Gastroesophageal sphincter (tissue), 4 donors: ENCODE measurements at regions not wholly inside any gene's neighbourhood (a gene's known extent, or its start where the extent isn't known, plus 50 kb on each side); places are given as distances from the start of the nearest gene placed in this dataset.

Experiments used
- ATAC-seq: fragments of 150-250 bp; one replicate; pipeline ENCODE4 v1.9.1; 2016; ENCODE audit warnings: mild to moderate bottlenecking, moderate library complexity
- H3K27ac ChIP-seq, 4 donors: fragments of 200-600 bp; sonication (generic) in 3 of 4; 1 replicate in 3 of 4; 2 replicates in 1 of 4; pipeline ENCODE4 v1.5.1; 2016 to 2019
- H3K27me3 ChIP-seq: fragments of 200-600 bp; sonication (generic); one replicate; pipeline ENCODE4 v1.5.1; 2019
- H3K36me3 ChIP-seq, 2 donors: fragments of 200-600 bp; sonication (generic); one replicate each; pipeline ENCODE4 v1.5.1; 2019; ENCODE audit warnings: control low read depth in 1 of 2
- H3K4me1 ChIP-seq, 3 donors: fragments of 200-600 bp; sonication (generic); 1 replicate in 2 of 3; 2 replicates in 1 of 3; pipeline ENCODE4 v1.5.1; 2016 to 2019; ENCODE audit warnings: control low read depth in 2 of 3
- H3K4me3 ChIP-seq, 2 donors: fragments of 200-600 bp; sonication (generic); one replicate each; pipeline ENCODE4 v1.5.1; 2019; ENCODE audit warnings: mild to moderate bottlenecking in 1 of 2, moderate library complexity in 1 of 2
- H3K9me3 ChIP-seq, 3 donors: fragments of 200-600 bp; sonication (generic); one replicate each; pipeline ENCODE4 v1.5.1; 2017 to 2019; ENCODE audit warnings: control low read depth in 2 of 3
- EP300 ChIP-seq: sonication (generic); formaldehyde crosslinking; IDR thresholded peaks from one replicate; pipeline ENCODE4 v1.6.1; 2017; ENCODE audit warnings: antibody characterized with exemption, mild to moderate bottlenecking
- POLR2A ChIP-seq, 2 donors: fragments of 450-650 bp; IDR thresholded peaks; one replicate each; pipeline ENCODE4 v1.6.1; 2017; ENCODE audit warnings: antibody characterized with exemption in 2 of 2, mild to moderate bottlenecking in 2 of 2, moderate library complexity in 1 of 2
- POLR2AphosphoS5 ChIP-seq: sonication (generic); formaldehyde crosslinking; IDR thresholded peaks from one replicate; pipeline ENCODE4 v1.6.1; 2017; ENCODE audit warnings: antibody characterized with exemption
- WGBS, 2 donors: methylation state at CpG; one replicate each; pipeline ENCODE4 v1.1.5; 2018; ENCODE audit warnings: low coverage in 1 of 2; 5-methylcytosine and 5-hydroxymethylcytosine counted together
- TF ChIP-seq, protein P1 (sequence below), 4 experiments: fragments of 200-600 bp in 2 of 4; fragments of 450-650 bp in 2 of 4; sonication (generic) in 1 of 4; IDR thresholded peaks; one replicate each; pipeline ENCODE4 v1.5.1; 2017 to 2019; ENCODE audit warnings: antibody characterized with exemption in 4 of 4, mild to moderate bottlenecking in 2 of 4, moderate library complexity in 2 of 4

DNA sequence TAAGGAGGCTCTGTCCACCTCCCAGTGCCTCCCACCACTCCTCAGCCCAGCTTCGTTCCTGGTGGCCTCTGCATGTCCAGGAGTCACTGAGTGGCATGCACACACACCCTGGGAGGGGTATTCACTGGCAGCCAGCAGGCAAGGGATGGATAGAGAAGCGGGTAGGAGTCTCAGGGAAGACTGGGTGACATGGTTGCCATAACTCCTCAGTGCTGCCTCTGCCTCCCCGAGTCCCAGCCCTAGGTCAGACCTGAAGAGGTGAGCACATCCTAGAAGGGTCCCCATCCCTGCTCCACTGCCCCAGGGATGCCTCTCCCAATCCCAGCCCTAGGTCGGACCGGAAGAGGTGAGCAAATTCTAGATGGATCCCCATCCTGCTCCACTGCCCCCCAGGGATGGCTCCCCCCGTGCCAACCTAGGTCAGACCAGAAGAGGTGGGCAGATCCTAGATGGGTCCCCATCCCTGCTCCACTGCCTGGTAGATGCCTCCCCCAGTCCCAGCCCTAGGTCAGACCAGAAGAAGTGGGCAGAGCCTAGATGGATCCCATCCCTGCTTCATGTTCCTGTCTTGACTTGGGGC is 197.0 kb downstream of the IRF8 start:
- no peak overlapping the region for H3K27ac ChIP-seq
- TF ChIP-seq POLR2AphosphoS5 (no peak), POLR2A (IDR thresholded peaks at IDR 0.05) (no peak), EP300 (no peak)
- WGBS, 2 donors, result no CpG with 5 or more reads among the region's 6 CpGs
- no peaks in the 10 kb centered on the region for H3K9me3 ChIP-seq
- no peaks in the 10 kb centered on the region for H3K27me3 ChIP-seq
- H3K36me3 ChIP-seq, result no peaks in the 10 kb centered on the region
- H3K4me1 ChIP-seq, result peaks cover 0 to 15% (median 0%) of the 10 kb centered on the region in 3 donors
- no peak for ATAC-seq
- no peak overlapping the region for H3K4me3 ChIP-seq

DNA sequence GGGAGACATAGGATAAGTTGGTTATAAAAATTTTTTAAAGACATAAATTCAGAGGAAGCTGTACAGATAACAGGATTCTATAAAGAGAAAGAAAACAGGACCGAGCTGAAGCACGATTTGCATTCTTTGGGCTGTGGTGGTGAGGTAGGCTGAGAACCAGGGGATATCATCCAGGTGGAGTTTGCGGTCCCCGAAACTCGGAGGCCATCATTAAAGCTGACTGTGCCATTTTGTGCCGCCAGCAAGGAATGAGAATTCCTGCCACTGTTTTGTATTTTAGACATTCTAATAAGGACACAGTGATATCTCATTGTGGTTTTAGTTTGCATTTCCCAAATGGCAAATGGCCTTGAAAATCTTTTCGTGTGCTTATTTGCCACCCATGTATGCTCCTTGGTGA is 197.9 kb downstream of the IRF8 start:
- TF ChIP-seq POLR2A (IDR thresholded peaks at IDR 0.05) (no peak), EP300 (no peak), POLR2AphosphoS5 (no peak)
- TF ChIP-seq, protein P1, sequence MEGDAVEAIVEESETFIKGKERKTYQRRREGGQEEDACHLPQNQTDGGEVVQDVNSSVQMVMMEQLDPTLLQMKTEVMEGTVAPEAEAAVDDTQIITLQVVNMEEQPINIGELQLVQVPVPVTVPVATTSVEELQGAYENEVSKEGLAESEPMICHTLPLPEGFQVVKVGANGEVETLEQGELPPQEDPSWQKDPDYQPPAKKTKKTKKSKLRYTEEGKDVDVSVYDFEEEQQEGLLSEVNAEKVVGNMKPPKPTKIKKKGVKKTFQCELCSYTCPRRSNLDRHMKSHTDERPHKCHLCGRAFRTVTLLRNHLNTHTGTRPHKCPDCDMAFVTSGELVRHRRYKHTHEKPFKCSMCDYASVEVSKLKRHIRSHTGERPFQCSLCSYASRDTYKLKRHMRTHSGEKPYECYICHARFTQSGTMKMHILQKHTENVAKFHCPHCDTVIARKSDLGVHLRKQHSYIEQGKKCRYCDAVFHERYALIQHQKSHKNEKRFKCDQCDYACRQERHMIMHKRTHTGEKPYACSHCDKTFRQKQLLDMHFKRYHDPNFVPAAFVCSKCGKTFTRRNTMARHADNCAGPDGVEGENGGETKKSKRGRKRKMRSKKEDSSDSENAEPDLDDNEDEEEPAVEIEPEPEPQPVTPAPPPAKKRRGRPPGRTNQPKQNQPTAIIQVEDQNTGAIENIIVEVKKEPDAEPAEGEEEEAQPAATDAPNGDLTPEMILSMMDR (IDR thresholded peaks at IDR 0.05), result no peak
- H3K27ac ChIP-seq, result no peak overlapping the region
- WGBS, 2 donors, result 89 to 94% methylated on average over 6 to 7 of the region's 7 CpGs
- no peaks in the 10 kb centered on the region for H3K36me3 ChIP-seq
- ATAC-seq, result no peak
- H3K9me3 ChIP-seq, result no peaks in the 10 kb centered on the region
- no peaks in the 10 kb centered on the region for H3K27me3 ChIP-seq
- H3K4me3 ChIP-seq, result no peak overlapping the region
- peaks cover 0 to 18% (median 0%) of the 10 kb centered on the region in 3 donors for H3K4me1 ChIP-seq

DNA sequence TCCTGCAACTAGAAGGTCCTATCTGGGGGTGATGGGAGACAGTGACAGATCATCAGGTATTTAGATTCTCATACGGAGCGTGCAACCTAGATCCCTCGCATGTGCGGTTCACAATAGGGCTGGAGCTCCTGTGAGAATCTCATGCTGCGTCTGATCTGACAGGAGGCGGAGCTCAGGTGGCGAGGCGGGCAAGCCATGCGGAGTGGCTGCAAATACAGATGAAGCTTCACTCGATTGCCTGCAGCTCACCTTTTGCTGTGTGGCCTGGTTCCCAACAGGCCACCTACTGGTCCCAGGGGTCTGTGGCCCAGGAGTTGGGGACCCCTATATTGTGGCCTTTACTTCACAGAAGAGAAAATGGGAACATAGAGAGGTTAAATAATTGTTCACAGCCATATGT is 200.4 kb downstream of the IRF8 start:
- H3K36me3 ChIP-seq, result no peaks in the 10 kb centered on the region
- ATAC-seq, result no peak
- H3K27me3 ChIP-seq, result no peaks in the 10 kb centered on the region
- no peak overlapping the region for H3K27ac ChIP-seq
- no peak overlapping the region for H3K4me3 ChIP-seq
- H3K4me1 ChIP-seq, result peaks cover 0 to 12% (median 0%) of the 10 kb centered on the region in 3 donors
- no peak for TF ChIP-seq POLR2A (IDR thresholded peaks at IDR 0.05)
- no peak for TF ChIP-seq EP300
- TF ChIP-seq, protein P1 (IDR thresholded peaks at IDR 0.05), result no peak
- TF ChIP-seq POLR2AphosphoS5, result no peak
- WGBS, 2 donors, result 72 to 83% methylated on average over 9 to 10 of the region's 10 CpGs
- H3K9me3 ChIP-seq, result no peaks in the 10 kb centered on the region

DNA sequence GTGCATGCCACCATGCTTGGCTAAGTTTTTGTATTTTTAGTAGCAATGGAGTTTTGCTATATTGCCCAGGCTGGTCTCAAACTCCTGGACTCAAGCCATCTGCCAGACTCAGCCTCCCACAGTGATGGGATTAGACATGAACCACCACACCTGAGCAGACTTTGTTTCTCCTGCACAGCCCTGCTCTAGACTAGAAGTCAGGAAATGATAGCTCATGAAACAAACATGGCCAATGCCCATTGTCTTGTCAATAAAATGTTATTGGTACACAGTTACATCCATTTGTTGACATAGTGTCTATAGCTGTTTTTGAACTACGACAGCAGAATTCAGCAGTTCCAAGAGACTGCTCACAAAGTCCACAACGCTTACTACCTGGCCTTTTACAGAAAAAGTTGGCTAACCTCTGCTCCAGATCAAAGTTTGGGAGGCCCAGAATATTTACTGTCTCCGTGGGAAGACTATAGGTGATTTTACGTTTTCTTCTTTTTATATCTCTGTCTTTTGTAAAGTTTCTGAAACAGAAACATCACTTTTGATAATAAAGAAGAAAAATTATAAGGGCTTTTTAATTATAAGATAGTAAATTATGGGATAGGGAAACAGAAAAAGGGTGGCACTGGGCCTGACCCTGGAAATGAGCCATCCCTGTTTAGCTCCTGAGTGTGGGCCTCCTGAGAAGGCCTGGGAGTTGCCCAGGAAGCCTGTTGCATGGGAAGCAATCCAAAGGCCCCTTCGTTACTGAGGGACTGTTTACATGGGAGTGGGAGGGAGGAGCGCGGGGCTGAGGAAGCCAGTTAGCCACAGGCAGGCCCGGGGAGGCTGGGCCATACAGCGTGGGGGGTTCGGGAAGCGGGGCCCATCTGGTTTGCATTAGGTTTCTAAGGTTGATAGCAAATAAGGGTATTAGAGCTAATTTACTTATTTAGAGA is 201.5 kb downstream of the IRF8 start:
- Histone ChIP-seq H3K36me3 (no peaks in the 10 kb centered on the region), H3K9me3 (no peaks in the 10 kb centered on the region), H3K4me1 (peaks cover 0 to 7% (median 0%) of the 10 kb centered on the region in 3 donors), H3K27ac (no peak overlapping the region), H3K4me3 (no peak overlapping the region), H3K27me3 (no peaks in the 10 kb centered on the region)
- no peak for ATAC-seq
- TF ChIP-seq EP300 (no peak), POLR2AphosphoS5 (no peak), POLR2A (IDR thresholded peaks at IDR 0.05) (no peak)
- TF ChIP-seq, protein P1 (IDR thresholded peaks at IDR 0.05), result no peak
- 51 to 59% methylated on average over 5 to 11 of the region's 11 CpGs for WGBS, 2 donors

DNA sequence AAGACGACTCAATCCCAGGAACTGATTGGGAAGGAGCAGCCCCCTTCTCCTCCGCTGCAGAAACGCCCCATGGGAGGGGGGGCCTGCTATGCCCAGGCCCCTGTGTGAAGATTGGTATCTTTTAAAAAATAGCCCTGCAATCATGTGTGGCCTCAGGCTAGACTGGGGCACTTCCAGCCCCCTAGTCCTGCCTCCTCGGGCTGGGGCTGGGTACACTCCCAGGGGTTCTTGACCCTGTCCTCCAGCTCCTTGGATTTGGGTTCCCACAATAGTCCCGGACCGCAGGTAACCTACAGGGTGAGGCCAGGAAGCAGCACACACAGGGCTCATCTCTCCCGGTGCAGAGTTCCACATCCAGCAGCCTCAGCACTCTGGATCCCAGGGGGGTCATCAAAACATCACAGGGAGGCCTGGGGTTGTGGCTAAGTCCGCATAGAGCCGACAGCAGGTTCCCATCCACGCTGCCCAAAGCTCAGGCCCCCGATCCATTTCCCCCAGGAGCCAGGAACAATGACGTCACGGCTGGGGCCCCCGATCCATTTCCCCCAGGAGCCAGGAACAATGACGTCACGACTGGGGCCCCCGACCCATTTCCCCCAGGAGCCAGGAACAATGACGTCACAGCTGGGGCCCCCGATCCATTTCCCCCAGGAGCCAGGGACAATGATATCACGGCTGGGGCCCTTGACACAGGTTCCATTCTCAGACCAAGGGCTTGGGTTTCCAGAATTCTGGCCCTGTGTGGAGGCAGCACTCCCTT is 202.4 kb downstream of the IRF8 start:
- Histone ChIP-seq H3K4me1 (peaks cover 0 to 7% (median 0%) of the 10 kb centered on the region in 3 donors), H3K9me3 (no peaks in the 10 kb centered on the region), H3K27ac (no peak overlapping the region), H3K4me3 (no peak overlapping the region), H3K27me3 (no peaks in the 10 kb centered on the region), H3K36me3 (no peaks in the 10 kb centered on the region)
- ATAC-seq, result no peak
- WGBS, 2 donors, result 50 to 70% methylated on average over 1 to 3 of the region's 20 CpGs
- TF ChIP-seq EP300, result no peak
- no peak for TF ChIP-seq POLR2A (IDR thresholded peaks at IDR 0.05)
- TF ChIP-seq, protein P1 (IDR thresholded peaks at IDR 0.05), result no peak
